HG02610 (cell line): ENCODE measurements at regions not wholly inside any gene's neighbourhood (a gene's known extent, or its start where the extent isn't known, plus 50 kb on each side); places are given as distances from the start of the nearest gene placed in this dataset.

Experiments
- ATAC-seq: cut with Tn5 transposase; IDR thresholded peaks from one replicate; pipeline ENCODE4 v1.9.1; 2021; ENCODE audit warnings: mild to moderate bottlenecking, moderate library complexity; ENCODE audit not compliant: unreplicated experiment

GRCh38 chr12:24759155-24759554 lies 189.7 kb downstream of the BCAT1 start:
- ATAC-seq, result no peak

DNA sequence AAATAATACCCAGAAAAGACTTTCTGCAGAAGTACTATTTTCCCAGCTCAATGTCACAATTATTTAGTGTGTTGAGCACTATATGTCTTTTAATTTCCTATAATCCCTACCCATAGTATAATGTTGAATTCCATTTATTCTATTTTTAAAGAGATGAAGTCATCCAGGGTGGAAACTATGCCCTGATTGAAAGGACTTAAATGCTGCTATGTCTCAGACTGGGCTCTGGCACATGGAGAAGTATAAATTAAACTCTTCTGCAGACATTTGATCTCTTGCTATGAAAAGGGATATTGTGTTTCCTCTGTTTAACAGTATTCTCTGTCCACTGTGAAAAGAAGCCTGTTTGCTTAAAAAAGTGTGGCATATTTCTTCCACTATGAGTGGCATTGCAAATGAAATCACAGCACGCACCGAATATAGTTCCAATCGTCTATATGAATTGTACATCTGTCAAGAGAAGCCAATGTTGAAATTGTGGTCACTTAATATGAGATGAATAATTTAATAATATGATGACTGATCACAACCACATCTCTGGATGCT lies 192.3 kb downstream of the BCAT1 start:
- no peak for ATAC-seq

- no peak for ATAC-seq
Measured at GRCh38 chr12:24754690-24755638, 193.9 kb downstream of the BCAT1 start.

DNA sequence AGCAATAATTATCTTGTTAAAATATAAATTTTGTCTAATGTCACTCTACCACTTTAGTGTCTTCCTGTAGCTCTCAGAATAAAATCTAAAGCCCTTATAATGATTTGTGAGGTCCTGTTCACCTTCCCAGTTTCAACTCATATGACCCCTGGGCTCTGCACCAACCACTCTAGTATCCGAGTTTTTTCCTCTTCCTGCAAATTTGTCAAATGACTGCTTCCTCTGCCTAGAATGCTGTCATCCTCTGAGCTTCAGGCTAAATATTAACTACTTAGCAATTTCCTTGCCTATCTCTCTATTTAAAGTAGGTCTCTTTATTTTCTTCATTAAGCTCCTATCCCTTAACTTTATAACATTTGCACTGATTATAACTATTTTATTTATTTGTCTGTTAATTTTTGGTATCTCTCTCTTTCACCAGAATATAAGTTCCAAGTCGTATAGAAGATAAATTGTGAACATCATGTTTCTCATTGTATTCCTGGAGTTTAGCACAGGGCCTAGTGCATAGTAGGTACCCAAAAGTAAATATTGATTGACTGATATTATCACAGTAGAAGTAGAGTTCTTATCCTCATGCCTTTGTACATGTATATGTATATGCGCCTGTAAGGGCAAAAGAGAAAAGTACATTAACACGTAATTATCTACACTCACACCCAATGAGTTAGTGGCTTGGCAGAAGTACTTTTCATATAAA lies 196.0 kb downstream of the BCAT1 start:
- ATAC-seq, result no peak

DNA sequence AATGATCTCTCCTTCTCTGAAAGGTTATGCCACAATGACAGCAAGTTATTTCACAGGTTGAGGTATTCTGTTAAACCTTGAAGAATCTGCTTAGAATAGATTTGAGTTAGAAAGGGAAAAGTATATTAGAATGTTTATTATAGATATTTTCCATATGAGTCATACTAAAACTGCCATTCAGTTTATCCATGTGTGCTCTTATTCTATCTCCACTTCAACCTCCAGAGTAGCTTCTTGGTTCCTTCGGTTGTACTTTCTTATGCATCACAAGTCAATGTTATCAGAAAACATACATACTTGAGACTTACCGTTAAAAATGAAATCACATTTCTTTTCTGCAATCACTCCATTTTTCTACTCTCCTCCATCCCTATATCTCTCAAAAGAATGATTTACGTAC lies 197.7 kb downstream of the BCAT1 start:
- no peak for ATAC-seq

GRCh38 chr12:24750263-24750662 lies 198.6 kb downstream of the BCAT1 start:
- ATAC-seq, result no peak

GRCh38 chr12:24749171-24749570 lies 199.7 kb downstream of the BCAT1 start:
- no peak for ATAC-seq

DNA sequence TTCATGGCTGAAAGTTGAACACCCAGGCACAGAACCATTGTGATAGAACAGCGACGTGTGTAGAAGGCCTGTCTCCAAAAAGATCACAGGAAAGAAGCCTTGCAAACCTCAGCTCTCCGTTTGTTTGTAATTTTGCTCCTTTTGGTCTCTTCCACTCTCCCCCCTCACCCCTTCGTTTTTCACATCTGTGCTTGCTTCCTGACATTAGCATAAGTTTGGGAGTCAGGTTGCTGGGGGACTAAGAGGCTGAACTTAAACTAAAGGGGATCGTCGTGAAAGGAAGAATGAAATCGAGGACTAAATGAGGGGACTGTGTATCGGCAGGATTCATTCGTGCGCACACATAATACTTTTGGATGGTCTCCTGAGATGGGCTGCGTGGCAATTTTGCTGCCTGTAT lies 200.6 kb downstream of the BCAT1 start:
- ATAC-seq, result no peak

DNA sequence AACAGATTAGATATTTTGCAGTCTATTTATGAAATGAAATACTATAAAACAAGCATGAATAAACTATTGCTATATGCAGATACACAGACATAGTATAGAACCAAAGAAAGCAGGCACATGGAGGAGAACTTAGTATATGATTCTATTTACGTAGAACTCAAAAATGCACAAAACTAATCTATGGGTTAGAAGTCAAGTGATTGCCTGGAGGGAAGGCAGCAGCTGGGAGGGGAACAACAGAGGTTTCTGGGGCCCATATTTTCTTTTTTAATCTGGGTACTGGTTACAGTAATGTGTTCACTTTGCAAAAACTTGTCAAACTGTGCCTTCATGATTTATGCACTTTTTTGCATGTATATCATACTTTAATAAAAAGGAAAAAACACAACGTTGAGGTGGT lies 202.0 kb downstream of the BCAT1 start:
- no peak for ATAC-seq

DNA sequence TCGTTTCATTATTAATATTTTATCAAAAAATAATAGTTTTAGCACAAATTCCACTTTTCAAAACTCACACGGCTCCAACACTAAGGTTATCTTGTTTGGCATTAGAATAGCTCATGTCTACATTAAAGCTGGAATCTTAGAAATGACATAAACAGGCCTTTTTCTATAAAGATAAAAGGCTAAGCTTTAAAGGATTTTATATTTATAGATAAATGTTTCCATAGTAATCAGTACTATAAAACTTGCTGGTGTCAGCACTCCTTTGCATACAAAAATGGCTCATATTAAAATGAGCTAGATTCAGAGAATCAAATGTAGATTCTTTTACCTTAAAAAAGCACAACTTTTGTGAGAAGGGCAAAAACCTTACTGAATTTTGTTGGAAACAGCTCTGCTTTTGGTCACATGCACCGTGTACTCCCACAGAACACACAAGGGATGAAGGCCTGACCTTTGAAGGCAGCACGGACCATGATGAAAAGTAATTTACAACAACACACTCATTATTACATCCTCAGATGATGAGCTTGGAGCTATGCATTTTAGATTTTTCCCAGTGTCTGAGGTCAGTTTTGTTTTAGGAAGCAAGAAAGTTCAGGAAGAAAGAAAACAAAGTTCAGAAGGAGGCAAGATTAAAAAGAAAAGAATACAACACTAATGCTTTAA lies 202.8 kb downstream of the BCAT1 start:
- ATAC-seq, result no peak

DNA sequence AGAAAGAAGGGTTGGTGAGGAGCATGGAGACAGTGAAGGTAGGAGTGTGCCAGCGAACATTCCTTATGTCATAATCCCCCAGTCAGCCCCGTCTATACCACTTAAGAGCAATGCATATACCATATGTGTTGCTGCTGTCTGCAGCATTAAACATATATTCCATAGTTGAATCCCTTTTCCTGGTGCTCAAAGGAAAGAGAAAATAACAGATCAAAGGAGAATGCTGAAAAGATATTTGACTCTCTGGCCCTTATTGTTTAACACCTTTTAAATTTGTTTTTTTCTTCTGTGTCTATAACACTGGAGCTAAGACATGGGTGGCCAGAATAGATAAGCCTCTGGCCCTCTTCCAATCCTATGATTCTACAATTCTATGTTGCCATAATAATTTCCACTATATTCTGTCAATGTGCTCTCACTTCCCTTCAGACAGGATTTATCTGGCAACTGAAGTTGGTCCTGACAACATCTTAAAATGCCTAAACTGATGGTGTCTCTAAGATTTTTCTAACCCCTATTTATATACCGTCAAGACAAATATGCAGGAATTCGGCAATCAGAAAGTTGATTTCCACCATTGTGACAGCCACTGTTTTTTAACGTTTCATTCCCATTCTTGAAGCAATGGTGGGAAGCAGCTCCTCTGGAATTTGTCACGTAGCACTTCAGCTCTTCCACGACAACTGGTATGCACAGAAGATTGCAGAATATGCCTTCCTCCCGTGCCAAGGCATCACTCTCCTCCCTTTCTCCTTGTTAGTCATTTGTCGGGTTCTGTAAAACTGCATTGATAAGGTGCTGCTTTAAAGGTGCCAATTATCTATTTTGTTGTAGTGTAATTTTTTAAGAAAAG lies 204.7 kb downstream of the BCAT1 start:
- ATAC-seq, result no peak

GRCh38 chr12:24742378-24742777 lies 206.5 kb downstream of the BCAT1 start:
- ATAC-seq, result peak; percentile 89

DNA sequence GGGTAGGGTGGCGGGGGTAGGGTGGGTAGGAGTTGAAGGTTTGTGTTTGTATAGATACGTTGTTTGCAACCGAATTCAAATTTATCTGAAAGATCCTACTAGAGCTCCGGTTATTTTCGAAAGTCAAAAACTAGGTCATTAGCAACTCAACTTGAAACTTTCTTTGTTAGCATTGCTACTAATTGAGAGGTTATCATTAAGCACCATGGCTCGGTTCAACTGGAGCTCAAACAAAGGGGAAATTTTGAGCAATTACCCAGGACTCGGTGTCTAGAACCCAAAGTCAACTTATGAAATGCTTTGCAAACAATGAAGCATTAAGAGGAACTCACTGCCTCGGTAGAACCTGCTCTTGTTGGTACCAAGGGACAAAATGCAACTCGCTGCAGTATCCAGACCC lies 207.7 kb downstream of the BCAT1 start:
- peak; percentile 64 for ATAC-seq

DNA sequence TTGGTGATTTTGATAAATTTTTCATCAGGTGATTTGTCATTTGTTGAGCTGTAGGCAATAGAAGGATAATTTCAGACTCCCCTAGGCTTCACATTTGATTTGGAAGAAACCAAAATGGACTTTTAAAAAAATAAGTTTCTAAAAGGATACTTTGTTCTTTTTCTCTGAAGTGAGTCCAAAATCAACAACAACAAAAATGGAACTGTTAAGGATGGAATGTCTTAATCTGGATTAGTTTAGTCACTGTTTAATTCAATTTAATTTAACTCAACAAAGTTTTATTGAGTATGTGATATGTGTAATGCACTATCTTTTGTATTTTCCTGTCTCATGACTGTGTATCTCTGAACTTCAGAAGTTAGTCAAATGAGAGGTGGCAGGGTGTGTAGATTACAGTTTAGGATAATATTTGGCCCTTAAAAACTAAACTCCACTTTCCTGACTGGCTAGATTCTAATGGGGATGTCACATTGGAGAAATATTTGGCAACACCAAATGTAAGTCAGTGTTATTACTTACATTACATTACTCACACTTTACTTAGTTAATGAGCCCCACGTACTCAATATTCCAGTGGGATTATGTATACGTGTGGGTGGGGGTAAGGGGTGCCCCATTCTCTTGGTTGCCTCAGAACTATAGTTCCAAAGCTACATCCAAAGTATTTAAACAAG lies 209.7 kb downstream of the BCAT1 start:
- ATAC-seq, result no peak

DNA sequence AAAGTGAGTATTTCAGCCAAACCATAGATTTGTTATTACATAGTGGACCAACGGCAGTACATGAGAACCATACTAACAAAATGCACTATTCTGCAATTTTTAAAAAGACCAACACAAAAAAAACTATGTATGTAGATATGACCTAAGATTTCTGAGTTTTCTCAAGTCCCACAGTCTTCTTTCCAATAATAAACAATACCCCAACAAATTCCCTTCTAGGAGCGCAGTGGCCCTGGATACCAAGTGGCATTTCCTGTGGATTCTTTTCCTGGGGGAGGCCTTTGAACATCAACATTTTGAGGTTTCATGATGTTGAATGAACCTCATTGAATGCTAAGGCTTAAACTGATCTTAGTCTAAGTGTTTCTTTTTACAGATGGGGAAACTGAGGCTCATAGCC lies 210.5 kb downstream of the BCAT1 start:
- ATAC-seq, result no peak

- ATAC-seq, result no peak
Measured at GRCh38 chr12:24731596-24731995, 217.3 kb downstream of the BCAT1 start.

- peak; percentile 78 for ATAC-seq
Measured at GRCh38 chr12:24730489-24730896, 218.4 kb downstream of the BCAT1 start.

GRCh38 chr12:24728826-24729225 lies 220.1 kb downstream of the BCAT1 start:
- no peak for ATAC-seq

DNA sequence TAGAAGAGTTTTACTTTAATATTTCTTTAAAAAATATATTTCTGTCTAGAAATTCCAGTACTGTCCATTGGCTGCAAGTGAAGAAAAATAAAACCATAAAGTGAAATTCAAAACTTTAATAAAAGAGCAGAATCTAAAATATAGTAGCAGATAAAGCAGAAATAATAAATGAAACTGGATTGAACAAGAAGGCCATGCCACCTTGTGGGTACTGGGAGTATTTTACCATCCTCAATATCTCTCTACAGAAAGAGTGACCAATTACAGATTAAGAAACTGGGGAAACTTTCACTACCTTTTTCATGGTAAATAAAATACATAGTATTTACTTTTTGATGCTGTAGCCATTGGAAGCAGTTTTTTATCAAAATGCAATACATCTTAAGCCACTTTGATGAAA lies 220.5 kb downstream of the BCAT1 start:
- no peak for ATAC-seq

DNA sequence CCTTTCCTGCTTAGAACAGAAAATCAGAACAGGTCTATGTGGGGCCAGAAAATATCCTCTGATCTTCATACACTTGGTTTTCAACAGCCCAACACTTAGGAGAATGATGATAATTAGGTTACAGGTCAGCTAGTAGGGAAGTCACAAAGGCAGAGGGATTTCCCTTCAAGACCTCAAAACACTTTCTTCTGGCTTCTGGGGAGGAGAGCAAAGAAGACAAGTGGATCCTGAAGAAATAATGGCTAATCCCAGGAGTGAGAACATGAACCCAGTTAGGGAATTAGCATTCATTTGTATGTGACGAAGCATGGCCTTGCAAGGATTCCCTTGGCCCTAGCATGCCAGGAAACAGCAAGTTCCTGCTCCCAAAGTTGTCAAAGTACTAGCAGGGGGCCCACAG lies 223.3 kb downstream of the BCAT1 start:
- no peak for ATAC-seq
